Activated T-helper 17 cell treated with anti-CD3 and anti-CD28 coated beads, Interleukin-2, amount 50 U/mL, for 72 hours (primary cell): ENCODE measurements at regions not wholly inside any gene's neighbourhood (a gene's known extent, or its start where the extent isn't known, plus 50 kb on each side); places are given as distances from the start of the nearest gene placed in this dataset.

Experiments used
- ATAC-seq: fragments of 150-1000 bp; cut with Tn5 transposase; replicated peaks from 2 replicates; pipeline ENCODE4 v1.10.0; 2021; ENCODE audit warnings: mild to moderate bottlenecking, moderate library complexity
- H3K27ac Mint-ChIP-seq: one replicate; pipeline ENCODE4 v1.8.0; 2022; ENCODE audit warnings: mixed read lengths
- H3K27me3 Mint-ChIP-seq: one replicate; pipeline ENCODE4 v1.8.0; 2022; ENCODE audit warnings: mixed read lengths
- H3K36me3 Mint-ChIP-seq: one replicate; pipeline ENCODE4 v1.8.0; 2022; ENCODE audit warnings: low read depth, mild to moderate bottlenecking, mixed read lengths
- H3K4me1 Mint-ChIP-seq: one replicate; pipeline ENCODE4 v1.8.0; 2022; ENCODE audit warnings: mixed read lengths
- H3K4me3 Mint-ChIP-seq: one replicate; pipeline ENCODE4 v1.8.0; 2022; ENCODE audit warnings: mild to moderate bottlenecking, mixed read lengths
- H3K9me3 Mint-ChIP-seq: one replicate; pipeline ENCODE4 v1.8.0; 2022; ENCODE audit warnings: mixed read lengths

DNA sequence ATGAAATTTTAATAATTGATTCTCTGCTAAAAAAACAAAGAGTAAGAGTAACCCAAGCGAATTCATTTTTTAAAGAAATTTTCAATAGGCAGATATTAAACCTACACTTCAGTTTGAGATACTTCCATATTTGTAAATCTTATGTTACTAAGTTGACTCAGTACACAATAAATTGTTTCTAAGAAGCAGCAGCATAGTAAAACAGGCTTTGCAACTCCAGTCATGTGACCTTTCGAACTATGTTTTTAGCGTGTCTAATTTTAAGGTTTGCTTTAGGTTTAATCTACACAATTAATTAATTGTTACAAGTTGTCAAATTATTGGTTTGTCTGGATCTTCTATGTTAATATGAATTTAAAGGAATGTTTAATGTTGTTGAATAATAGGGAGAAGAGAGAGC is 708.9 kb upstream of the CITED2 start:
- no peak overlapping the region for H3K27ac Mint-ChIP-seq
- no peak for ATAC-seq
- H3K36me3 Mint-ChIP-seq, result no peaks in the 10 kb centered on the region
- no peaks in the 10 kb centered on the region for H3K4me1 Mint-ChIP-seq
- H3K27me3 Mint-ChIP-seq, result no peaks in the 10 kb centered on the region
- H3K4me3 Mint-ChIP-seq, result no peak overlapping the region
- no peaks in the 10 kb centered on the region for H3K9me3 Mint-ChIP-seq

DNA sequence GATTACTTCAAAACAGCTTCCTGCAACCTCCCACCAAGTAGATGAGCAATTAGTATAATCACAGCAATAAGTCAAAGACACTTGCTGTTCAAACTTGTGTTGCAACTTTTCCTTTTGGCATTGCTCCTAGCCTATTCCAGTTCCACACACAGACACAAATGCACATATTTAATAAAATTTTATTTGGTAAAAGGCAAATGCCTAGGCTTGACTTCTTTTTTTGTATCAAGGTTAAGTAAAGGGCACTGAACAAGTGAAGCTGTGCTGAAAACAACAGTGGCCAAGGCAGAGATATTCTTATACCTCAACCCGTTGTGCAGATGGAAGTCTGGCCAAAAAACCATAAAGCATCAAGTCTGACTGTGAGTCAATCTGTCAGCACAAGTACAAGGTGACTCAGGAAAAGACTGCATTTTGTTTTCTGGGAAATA is 708.4 kb upstream of the CITED2 start:
- no peak for ATAC-seq
- H3K36me3 Mint-ChIP-seq, result no peaks in the 10 kb centered on the region
- H3K9me3 Mint-ChIP-seq, result no peaks in the 10 kb centered on the region
- H3K27me3 Mint-ChIP-seq, result peaks cover 1% of the 10 kb centered on the region
- H3K4me3 Mint-ChIP-seq, result no peak overlapping the region
- no peak overlapping the region for H3K27ac Mint-ChIP-seq
- H3K4me1 Mint-ChIP-seq, result no peaks in the 10 kb centered on the region

DNA sequence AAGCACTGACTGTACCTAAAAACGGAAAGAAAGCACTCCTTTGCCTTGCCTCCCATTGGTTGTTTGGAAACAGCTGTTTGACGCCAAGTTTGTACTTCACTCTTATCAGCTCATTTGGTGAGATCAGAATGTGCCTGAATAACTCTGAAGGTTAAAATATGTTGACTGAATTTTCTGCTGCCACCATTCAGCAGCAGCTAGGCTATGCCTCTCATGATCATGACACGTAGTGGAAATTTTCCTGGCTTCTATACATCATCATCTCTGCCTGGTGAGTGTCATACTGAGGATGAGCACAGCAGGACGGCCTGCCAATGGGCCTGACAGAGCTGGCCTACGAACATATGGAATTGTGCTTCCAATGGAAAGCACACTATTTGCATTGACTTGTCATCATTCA is 704.9 kb upstream of the CITED2 start:
- ATAC-seq, result no peak
- Mint-ChIP-seq H3K4me1 (no peaks in the 10 kb centered on the region), H3K27me3 (peaks cover 12% of the 10 kb centered on the region), H3K9me3 (no peaks in the 10 kb centered on the region), H3K27ac (no peak overlapping the region), H3K36me3 (no peaks in the 10 kb centered on the region), H3K4me3 (no peak overlapping the region)

DNA sequence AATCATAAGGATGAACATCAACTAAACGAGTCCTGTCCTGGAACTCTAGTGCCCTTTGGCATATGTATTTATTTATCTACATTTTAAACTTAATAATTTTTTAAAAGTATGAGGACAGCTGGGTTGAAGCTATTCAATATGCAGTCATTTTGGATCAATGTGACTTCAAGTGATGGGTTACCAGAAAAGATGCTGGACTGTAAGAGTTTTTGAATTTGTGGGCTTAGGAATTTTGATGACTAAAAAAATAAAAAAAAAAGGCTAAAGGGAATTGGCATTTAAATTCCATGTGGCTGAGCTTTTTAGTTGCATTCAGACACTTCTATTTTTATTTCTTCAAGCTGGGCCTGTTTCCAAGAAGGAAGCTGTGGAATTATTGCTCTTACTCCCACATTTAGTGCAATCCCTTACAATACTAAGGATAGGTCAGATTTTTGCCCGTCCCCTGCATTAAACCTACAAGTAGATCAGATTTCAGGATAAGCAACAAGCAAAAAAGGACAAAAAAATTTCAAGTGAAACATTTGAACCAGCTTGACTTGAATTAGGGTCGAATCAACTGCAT is 704.2 kb upstream of the CITED2 start:
- Mint-ChIP-seq H3K27ac (no peak overlapping the region), H3K4me3 (no peak overlapping the region), H3K27me3 (peaks cover 17% of the 10 kb centered on the region), H3K9me3 (no peaks in the 10 kb centered on the region), H3K36me3 (no peaks in the 10 kb centered on the region), H3K4me1 (no peaks in the 10 kb centered on the region)
- no peak for ATAC-seq

DNA sequence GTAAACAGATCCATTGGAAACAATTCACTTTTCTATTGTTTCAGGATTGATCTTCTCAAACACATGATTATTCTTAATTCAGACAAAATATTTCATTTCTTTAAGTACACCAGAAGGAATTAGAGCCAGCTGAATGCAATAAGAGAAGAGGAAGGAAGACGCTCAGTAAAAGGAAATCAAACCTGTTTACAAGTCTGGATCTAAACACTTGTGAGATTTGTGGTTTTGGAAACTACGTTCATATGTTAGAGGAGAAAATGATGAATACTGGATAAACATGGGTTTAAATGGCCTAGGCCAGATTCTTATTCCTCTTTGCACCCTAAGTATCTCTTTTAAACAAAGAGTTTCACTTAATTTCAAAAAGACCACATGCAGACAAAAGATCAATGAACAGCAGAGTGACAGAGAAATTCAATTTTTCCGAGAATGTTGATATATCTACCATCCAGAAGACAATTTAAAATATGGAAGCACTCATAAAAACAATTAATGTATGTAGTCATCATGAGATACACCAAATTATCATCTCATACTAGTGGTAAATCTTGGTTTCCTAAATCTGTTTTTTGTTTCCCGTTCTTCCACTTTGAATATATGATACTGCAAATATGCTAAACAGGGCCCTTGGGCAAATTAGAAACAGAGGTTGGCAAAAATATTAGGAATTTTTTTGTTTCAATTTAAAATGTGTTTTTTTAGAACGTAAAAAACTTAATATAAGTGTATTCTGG is 703.5 kb upstream of the CITED2 start:
- H3K36me3 Mint-ChIP-seq, result no peaks in the 10 kb centered on the region
- H3K9me3 Mint-ChIP-seq, result no peaks in the 10 kb centered on the region
- no peak overlapping the region for H3K4me3 Mint-ChIP-seq
- H3K4me1 Mint-ChIP-seq, result no peaks in the 10 kb centered on the region
- H3K27me3 Mint-ChIP-seq, result peaks cover 18% of the 10 kb centered on the region
- ATAC-seq, result no peak
- no peak overlapping the region for H3K27ac Mint-ChIP-seq

DNA sequence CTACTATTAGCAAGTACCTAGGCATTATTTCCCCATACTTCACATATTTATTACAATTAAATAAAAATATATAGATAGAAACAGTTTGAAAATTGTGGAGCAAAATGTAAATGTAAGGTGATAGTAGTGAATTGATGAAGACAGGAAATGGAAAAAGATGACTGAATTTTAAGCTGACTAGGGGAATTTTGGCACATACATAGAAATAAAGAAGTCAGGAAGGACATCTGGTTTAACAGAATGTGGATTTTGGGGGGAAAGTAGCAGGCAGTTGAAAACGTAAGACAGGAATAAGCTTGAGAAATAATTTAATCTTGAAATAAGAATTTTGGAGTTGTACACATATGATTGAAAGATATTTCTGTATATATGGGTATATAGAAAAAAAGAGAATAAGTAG is 701.7 kb upstream of the CITED2 start:
- Mint-ChIP-seq H3K36me3 (no peaks in the 10 kb centered on the region), H3K27ac (no peak overlapping the region), H3K9me3 (no peaks in the 10 kb centered on the region), H3K27me3 (peaks cover 18% of the 10 kb centered on the region), H3K4me3 (no peak overlapping the region), H3K4me1 (no peaks in the 10 kb centered on the region)
- ATAC-seq, result no peak

DNA sequence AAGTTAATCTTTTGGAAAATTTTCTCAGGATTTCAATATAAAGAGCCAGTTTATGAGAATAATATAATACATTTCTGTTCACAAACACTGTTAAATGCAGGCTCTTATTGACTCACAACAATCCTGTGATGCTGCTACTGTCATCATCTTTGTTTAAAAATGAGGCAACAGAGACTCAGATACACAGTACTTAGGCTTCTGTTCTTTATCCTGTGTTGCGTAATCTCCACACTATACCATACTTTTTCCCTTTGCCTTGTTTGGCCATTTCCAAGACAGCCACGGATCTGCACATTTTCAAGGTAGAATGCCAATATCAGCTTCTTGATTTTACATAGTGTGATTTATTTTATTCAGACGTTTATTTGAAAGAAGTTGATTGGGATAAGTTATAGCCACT is 699.0 kb upstream of the CITED2 start:
- no peaks in the 10 kb centered on the region for H3K4me1 Mint-ChIP-seq
- no peak for ATAC-seq
- H3K27me3 Mint-ChIP-seq, result peaks cover 18% of the 10 kb centered on the region
- H3K4me3 Mint-ChIP-seq, result no peak overlapping the region
- H3K9me3 Mint-ChIP-seq, result no peaks in the 10 kb centered on the region
- no peaks in the 10 kb centered on the region for H3K36me3 Mint-ChIP-seq
- no peak overlapping the region for H3K27ac Mint-ChIP-seq

DNA sequence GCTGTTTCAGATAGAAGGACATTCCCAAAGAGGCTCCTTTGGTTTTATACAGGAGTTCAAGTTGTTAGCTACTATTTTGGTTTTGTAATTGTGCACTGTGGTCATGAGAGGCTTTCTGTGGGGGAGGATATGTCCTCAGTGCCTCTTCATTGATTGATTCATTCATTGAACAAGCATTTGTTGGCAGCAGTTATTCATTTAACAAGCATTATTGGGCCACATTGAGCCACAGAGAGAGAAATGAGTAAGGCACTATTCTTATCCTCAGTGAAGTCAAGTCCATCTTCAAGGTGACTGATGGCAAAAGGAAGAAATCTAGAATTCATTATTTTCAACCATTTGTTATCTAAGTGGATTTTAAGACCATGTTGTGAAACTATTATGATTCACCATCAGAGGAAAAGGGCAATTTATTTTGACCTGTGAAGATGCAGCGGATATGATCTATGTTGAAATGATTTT is 697.2 kb upstream of the CITED2 start:
- Mint-ChIP-seq H3K4me1 (no peaks in the 10 kb centered on the region), H3K4me3 (no peak overlapping the region), H3K9me3 (no peaks in the 10 kb centered on the region), H3K27me3 (peaks cover 18% of the 10 kb centered on the region), H3K36me3 (no peaks in the 10 kb centered on the region), H3K27ac (no peak overlapping the region)
- ATAC-seq, result no peak

DNA sequence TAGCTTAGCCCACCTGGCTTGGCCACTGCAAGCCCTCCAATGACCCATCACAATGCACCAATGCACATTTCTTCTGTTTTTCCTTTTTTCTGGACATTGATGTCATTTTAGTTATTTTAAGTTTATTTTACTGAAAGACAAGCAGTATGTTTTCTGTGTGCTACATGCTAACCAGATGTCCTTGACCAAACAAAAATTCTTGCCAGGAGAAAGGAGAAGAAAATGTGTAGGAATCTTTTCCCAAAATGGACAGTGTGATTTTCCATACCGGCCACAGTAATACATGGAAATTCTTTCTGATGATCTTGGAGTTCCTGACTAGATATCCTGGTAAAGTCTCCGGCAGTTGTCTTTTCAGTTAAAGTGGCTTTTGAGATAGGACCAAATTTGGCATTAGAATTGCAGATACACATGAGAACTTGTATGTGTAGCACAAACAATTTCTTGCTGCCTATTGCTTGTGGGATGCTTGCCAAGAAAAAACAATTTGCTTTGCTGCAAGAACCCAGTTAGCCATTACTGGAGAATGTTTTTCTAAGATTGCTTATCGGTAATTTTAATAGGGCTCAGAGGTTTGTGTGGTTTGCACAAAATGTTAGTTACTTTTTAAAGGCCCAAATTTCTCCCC is 696.5 kb upstream of the CITED2 start:
- ATAC-seq, result no peak
- Mint-ChIP-seq H3K36me3 (no peaks in the 10 kb centered on the region), H3K27ac (no peak overlapping the region), H3K4me1 (no peaks in the 10 kb centered on the region), H3K4me3 (no peak overlapping the region), H3K27me3 (peaks cover 16% of the 10 kb centered on the region), H3K9me3 (no peaks in the 10 kb centered on the region)

DNA sequence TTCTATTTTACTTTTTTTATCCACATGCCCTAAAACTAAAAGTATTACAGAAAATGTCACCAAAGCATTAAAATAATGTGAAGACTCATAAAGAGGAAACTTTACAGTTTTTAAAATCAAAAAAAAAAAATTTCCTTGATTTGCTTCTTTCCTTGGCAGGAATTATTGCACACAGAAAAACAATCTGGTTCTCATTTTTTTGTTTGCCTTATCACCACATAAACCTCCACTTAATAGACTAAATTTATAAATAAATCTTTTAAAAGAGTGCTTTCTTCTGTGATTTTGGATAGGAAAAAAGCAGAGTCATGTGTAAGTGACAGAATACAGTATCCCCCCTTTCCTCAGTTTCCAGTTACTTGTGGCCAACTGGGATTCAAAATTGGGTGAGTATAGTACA is 695.1 kb upstream of the CITED2 start:
- Mint-ChIP-seq H3K4me3 (no peak overlapping the region), H3K4me1 (no peaks in the 10 kb centered on the region), H3K27me3 (peaks cover 11% of the 10 kb centered on the region), H3K36me3 (no peaks in the 10 kb centered on the region), H3K27ac (no peak overlapping the region), H3K9me3 (no peaks in the 10 kb centered on the region)
- no peak for ATAC-seq

DNA sequence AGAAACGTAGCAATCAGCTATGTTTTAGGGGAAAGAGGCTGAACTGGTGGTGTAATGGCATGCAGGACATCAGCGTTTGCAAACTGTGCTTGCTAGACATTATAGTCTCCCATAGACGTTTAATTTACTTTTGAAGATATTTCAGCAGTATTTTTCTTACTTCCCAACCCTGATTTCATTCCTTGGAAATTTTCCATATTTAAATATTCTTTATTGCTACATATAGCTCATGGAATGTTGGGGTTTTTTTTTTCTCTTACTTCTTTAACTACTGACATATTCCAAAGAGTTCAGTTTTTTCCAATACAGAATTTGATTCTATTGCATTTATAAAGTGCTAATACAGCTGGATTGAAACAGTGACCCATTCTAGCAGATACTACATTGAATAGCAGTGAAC is 694.4 kb upstream of the CITED2 start:
- Mint-ChIP-seq H3K9me3 (no peaks in the 10 kb centered on the region), H3K36me3 (no peaks in the 10 kb centered on the region), H3K27ac (no peak overlapping the region), H3K4me3 (no peak overlapping the region), H3K27me3 (peaks cover 8% of the 10 kb centered on the region), H3K4me1 (no peaks in the 10 kb centered on the region)
- ATAC-seq, result no peak

DNA sequence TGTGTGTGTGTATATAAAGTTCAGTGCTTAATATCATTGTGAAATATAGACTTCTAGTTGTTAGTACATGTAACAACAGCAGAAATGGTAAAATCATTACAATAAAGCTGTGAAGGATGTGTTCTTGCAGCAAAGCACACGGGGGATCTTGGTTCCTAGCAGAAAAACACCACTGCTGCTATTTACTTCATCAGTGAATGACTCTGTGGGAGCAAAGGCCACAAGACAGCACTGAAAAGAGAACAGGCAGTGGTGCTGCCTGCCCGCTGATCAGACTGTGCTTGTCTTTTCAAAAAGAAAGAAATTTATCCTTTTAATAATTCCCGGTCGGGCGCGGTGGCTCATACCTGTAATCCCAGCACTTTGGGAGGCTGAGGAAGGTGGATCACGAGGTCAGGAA is 689.9 kb upstream of the CITED2 start:
- H3K9me3 Mint-ChIP-seq, result peaks cover 4% of the 10 kb centered on the region
- no peak for ATAC-seq
- H3K27me3 Mint-ChIP-seq, result peaks cover 14% of the 10 kb centered on the region
- no peak overlapping the region for H3K27ac Mint-ChIP-seq
- no peak overlapping the region for H3K4me3 Mint-ChIP-seq
- H3K36me3 Mint-ChIP-seq, result no peaks in the 10 kb centered on the region
- no peaks in the 10 kb centered on the region for H3K4me1 Mint-ChIP-seq

DNA sequence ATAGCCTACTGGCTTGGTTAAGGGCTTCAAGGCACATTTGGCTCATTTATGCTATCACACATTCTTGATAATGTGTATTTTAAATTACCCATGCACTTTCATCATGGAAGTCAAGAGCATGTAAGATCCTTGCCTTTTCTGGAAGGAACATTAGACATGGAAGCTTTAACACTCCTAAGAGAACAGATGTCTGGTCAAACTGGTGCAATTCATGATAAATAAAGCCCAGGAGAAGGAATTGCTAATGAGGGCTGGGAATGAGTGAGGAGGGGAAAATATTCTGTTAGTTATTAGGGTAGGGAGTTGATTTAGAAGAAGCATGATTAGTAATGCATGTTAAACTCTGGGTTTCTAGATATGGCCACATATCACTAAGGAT is 688.6 kb upstream of the CITED2 start:
- Mint-ChIP-seq H3K9me3 (peaks cover 4% of the 10 kb centered on the region), H3K27ac (no peak overlapping the region), H3K4me3 (no peak overlapping the region), H3K27me3 (peaks cover 18% of the 10 kb centered on the region), H3K4me1 (no peaks in the 10 kb centered on the region), H3K36me3 (no peaks in the 10 kb centered on the region)
- no peak for ATAC-seq

DNA sequence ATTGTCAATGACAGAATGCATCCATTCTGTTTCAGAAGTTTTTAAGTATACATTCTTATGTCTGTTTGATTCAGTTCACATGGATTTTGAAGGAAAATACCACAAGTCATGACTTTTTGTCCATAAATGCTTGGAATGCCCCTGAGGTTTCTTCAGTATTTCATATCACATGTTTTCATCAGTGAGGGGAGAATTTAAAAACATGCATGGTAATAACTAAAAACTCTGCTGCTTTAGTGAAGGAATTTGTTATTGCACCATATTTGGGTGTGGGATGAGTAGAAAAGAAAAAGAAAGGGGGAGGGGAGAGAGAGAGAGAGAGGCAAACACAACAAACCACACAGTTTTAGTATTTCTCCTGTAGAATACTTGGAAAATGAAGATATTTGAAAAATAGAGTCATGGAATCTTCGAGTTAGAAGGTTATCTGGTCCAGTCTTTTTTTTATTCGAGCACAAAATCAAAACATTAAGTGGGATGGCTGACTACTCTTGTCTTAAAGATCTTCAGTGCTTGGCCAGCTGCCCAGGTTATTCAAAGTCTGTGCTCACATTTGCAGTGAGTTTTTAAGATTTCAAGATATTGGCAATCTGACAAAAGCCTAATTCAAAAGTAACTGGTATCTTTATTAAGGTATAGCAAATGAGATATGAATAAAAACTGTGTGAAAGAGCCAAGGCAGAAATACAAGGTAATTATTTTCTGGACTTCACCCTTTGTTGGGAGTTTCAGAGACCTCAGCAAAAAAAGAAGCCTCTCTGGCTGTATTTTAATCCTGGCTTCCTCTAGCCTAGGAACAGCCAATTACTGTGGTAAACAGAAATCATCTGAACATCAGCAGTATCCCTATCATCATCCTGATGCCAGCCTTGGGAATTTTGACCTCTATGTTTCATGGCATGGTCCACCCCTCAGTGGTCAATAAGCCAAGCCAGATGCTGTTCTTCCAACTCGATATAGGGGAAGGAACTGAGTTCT is 687.9 kb upstream of the CITED2 start:
- H3K9me3 Mint-ChIP-seq, result peaks cover 4% of the 10 kb centered on the region
- H3K36me3 Mint-ChIP-seq, result no peaks in the 10 kb centered on the region

More for the DNA sequence above, 687.9 kb upstream of the CITED2 start:
- no peaks in the 10 kb centered on the region for H3K4me1 Mint-ChIP-seq
- H3K27me3 Mint-ChIP-seq, result peaks cover 14% of the 10 kb centered on the region
- no peak overlapping the region for H3K4me3 Mint-ChIP-seq
- no peak for ATAC-seq
- H3K27ac Mint-ChIP-seq, result no peak overlapping the region
